OCI-LY1 (cell line): ENCODE measurements at regions not wholly inside any gene's neighbourhood (a gene's known extent, or its start where the extent isn't known, plus 50 kb on each side); places are given as distances from the start of the nearest gene placed in this dataset.

Source experiments
- EZH2 ChIP-seq: fragments of 200-600 bp; sonication (generic), shearing (Covaris generic); IDR thresholded peaks from 2 replicates; pipeline ENCODE4 v1.8.0; 2017; ENCODE audit warnings: borderline replicate concordance, mixed run types, mild to moderate bottlenecking, antibody characterized with exemption, low read length, moderate library complexity, mixed read lengths
- TF ChIP-seq, protein P1 (sequence below): fragments of 200-600 bp; sonication (generic), shearing (Covaris generic); IDR thresholded peaks from 2 replicates; pipeline ENCODE4 v1.5.1; 2017; ENCODE audit warnings: mild to moderate bottlenecking, antibody characterized with exemption, low read length, moderate library complexity, mixed read lengths

GRCh38 chr4:107155366-107155765 is 119.3 kb upstream of the DKK2 start:
- TF ChIP-seq, protein P1, sequence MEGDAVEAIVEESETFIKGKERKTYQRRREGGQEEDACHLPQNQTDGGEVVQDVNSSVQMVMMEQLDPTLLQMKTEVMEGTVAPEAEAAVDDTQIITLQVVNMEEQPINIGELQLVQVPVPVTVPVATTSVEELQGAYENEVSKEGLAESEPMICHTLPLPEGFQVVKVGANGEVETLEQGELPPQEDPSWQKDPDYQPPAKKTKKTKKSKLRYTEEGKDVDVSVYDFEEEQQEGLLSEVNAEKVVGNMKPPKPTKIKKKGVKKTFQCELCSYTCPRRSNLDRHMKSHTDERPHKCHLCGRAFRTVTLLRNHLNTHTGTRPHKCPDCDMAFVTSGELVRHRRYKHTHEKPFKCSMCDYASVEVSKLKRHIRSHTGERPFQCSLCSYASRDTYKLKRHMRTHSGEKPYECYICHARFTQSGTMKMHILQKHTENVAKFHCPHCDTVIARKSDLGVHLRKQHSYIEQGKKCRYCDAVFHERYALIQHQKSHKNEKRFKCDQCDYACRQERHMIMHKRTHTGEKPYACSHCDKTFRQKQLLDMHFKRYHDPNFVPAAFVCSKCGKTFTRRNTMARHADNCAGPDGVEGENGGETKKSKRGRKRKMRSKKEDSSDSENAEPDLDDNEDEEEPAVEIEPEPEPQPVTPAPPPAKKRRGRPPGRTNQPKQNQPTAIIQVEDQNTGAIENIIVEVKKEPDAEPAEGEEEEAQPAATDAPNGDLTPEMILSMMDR: no peak
- no peak for TF ChIP-seq EZH2
